Muscle of back (tissue), 3 donors: ENCODE measurements at regions not wholly inside any gene's neighbourhood (a gene's known extent, or its start where the extent isn't known, plus 50 kb on each side); places are given as distances from the start of the nearest gene placed in this dataset.

ENCODE experiments used
- DNase-seq, 3 donors: peaks; one replicate each; pipeline versions ENCODE4 v3.0.0 to v3.0.0-alpha.2; 2013

DNA sequence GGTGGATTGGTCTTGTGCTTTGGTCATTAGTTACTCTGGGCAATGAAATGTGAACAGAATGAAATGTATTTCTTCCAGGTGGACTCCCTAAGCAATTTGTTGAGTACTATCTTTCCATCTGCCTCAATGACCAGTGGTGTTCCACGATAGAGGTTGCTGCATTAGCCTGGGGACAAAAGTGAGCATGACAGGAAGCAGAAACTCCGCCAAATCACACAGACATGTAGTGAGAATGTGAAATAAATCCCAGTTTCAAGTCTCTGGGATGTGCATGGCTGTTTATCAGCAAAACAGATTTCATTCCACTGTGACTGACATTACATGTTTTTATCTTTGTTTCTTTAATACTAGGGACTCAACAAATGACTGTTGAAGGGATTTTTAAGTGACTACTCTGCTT is 63.3 kb upstream of the DCBLD2 start:
- DNase-seq = no peak

DNA sequence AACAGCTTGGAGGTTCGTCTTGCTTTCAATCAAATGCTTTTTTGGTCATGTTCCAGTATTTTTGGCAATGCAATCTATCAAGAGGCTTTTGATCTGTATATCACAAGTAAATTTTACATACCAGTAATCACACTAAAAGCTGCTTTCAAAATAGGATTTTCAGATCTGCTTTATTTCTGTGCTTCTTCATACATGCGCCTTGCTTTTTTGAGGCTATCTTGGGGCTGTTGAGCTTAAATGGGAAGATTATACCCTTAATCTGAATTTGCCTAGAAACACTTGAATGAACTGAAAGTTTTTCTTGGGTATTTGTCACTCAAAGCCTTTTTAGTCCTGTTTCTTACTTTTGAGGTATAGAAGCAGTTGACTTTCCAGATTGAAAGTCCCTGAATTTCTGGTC is 62.1 kb upstream of the DCBLD2 start:
- DNase-seq = no peak

DNA sequence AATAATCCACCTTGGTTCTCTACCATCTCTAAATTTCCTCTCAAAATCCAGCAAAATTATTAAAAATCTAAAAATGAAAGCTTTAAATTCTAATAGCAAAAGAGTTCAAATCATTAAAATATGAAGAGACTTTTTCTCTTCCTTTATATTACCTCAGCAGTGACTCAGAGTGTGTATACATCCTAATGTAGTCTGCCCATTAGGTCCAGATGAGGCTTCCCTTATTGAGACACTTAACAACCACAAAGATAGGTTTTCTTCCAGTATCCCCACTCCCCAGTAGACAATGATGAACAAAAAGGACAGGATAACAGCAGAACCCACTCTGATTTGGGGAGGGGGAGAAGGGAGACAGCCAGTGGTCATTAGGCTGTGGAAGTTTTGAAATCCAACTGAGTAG is 61.5 kb upstream of the DCBLD2 start:
- peak in 1 of 3 donors; percentile 43 for DNase-seq

DNA sequence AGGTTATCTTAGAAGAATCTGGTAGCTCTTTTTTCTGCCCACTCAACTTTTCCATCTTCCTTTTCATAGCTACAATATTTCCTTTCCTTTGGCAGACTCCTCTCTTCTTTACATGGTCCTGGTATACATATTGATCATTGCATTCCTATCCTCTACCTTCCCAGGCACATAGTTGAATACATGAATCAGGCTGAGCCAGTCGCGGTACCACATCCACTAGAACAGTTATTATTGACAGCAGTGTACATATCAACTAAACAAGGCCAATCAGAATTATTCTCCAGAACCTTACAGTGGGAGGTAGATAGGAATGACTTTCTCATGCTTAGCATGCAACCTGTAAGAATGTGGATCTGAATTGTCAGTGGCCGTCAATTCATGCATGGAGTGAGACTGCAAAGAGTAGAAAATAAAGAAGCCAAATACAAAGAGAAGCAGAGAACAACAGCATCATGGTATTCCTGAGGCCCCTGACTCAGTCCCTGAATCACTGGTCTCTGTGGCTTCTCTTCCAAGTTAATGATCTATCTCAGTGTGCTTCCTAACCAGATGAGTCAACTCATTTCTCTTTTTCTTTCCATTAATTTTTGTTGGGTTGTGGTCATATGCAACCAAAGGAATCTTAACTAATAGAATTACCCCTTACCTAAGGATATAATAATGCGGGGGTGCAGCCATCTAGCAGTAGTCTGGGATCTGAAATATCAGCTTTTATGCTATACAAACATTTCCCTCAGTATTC is 60.9 kb upstream of the DCBLD2 start:
- DNase-seq = peak in 1 of 3 donors; percentile 91

DNA sequence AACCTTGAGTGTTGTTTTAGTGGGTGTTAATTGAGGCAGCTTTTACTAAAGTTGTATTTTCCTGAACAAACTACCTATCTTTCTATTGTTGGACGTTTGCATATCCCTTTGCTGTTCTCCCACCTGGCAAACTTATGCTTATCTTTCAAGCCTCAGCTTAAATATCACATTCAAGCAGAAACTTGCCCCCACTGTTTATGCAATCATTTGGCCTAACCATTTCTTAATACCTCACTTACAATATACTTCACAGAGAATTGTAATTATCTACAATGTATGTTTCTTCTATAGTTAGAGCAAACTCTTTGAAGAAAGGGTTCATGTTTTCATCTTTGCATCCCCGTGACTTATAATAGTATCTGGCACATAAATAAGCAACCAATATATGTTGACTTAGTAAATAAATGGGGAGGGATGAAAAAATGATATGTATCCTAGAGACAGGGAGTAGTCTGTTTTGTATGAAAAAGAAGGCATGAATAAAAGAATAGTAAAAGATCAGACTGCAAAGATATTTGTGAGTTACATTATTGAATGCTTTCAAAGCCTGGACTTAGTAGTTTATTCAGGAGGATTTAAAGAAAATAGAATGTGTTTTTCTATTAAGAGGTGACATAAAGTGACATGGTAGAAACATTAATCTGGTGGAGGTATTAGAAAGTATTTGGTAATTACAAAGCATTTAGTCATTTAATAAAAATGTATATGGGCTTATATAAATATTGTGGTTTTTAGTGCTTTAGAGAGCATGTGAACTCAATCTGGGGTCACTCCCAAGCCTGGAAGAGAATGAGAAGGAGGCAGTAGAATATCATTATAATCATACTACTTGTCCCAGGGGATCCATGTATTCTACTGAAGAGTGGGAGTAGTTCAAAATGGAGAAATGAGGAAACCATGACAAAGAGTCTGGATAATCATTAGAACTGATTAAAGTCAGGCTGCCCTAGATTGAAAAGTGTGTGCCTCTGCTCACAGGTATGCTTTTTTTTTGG is 60.0 kb upstream of the DCBLD2 start:
- peak in 1 of 3 donors; percentile 87 for DNase-seq

DNA sequence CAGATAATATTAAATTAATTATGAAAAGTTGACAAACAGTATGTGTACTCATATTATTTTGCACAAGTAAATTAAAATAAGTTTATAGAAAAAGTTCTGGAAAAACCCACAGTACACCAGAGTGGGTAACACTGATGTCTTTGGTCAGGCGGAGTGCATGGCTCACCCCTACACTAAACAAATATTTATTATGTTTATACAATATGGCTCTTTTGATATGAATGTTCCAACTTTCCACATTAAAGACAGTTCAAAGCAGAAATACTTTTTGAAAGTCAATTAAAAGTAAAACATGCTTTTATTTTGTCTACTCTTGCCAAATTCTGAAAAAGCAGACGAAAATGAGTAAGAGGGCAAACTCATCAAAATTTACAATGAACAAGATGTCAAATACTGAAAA is 56.2 kb upstream of the DCBLD2 start:
- no peak for DNase-seq

DNA sequence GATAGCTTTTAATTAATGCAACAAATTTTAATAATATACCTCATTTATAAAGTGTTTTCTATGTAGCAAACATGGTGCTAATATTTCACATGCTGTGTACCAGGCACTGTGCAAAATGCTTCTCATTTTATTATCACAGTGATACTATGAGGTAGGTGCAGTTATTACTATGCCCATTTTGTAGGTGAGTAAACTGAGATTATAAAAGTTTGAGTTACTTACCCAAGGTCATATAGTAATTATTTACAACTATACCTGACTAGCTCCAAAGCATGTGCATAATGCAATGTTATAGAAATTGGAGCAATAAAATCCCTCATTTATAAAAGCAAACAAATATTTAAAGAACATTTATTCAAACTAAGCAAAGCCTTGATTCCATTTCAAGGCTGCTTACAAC is 54.5 kb upstream of the DCBLD2 start:
- no peak for DNase-seq

DNA sequence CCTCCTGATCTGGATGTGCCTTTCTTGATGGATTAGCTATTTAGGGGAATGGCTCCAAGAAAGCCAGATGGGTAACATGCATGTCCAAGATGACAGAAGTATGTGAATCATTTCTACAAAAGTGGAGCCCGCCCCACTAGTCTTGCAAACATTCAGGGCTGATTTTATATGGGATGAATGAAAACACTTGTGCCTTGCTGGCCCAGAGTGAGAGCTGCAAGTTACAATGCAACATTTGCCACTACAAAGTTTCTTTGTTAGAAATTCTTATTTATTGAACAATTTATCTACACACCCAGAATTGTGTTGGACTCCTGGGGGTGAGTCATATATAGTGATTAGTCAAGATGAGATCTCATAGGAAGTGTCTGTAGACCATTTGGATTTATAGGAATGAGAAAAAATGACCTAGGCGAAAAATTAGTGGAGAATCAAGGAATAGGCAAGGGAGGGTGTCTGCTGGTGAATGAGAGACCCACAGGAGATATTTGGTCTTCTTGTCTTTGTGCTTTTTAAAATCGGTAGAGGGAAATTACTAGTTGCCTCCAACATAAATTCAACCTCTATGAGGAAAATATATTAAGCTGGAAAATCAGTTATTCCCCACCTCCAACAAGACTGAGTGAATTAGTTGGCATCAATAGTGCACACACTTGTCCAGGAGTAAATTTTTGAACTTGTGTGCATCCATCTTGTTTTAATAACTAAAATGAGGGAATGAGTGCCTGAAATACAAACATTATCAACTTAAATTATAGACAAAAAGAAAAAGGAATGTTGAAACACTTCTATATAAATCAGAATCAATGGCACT is 53.5 kb upstream of the DCBLD2 start:
- peak; percentile 65 to 83 (median 67) for DNase-seq

DNA sequence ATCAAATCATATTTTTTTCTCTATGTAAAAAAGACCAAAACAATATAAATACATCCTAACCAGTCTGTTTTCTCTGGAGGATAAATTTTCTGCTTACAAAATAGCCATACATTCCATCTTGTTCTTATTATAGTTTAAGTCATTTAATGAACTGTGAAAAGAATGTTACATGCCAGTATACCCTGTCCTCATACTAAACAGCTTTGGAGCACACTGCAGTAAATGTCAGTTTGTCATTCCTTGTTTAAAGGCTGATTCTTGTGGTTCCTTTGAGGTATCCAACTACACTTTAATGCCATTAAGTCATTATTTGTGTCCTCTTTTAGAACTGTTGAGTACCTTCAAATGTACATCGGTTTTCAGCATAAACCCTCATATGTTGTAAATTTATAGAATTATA is 52.7 kb upstream of the DCBLD2 start:
- peak in 2 of 3 donors; percentile 48 to 71 for DNase-seq

DNA sequence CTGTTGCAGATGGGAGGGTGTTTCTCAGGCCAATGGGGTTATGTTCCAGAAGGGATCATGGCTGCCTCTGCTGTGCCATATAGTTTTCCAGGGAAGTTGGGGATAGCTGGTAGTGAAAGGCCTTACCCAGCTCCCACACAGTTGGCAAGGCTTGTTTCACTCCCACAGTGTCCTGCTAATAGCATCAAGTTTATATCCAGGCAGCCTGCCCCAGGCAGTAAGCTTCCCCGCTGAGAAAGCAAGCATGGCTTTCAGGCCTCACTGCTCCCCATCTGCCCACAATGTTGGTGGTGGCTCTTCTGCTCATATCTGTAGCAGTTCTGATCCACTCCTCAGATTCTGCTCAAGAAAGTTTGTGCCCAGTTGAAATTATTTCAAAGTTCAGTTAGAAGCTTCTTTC is 50.9 kb upstream of the DCBLD2 start:
- DNase-seq = no peak
